Body of pancreas (tissue), 4 donors: ENCODE measurements at regions not wholly inside any gene's neighbourhood (a gene's known extent, or its start where the extent isn't known, plus 50 kb on each side); places are given as distances from the start of the nearest gene placed in this dataset.

Experiments used
- POLR2A ChIP-seq, 3 donors: fragments of 450-650 bp; IDR thresholded peaks; one replicate each; pipeline ENCODE4 v1.6.1; 2016; ENCODE audit warnings: antibody characterized with exemption in 3 of 3, mild to moderate bottlenecking in 2 of 3
- TF ChIP-seq, protein P1 (sequence below), 7 experiments: fragments of 450-650 bp in 4 of 7; fragments of 200-600 bp in 3 of 7; sonication (generic) in 3 of 7; IDR thresholded peaks; one replicate each; pipeline ENCODE4 v1.5.1; 2016 to 2019; ENCODE audit warnings: antibody characterized with exemption in 7 of 7

DNA sequence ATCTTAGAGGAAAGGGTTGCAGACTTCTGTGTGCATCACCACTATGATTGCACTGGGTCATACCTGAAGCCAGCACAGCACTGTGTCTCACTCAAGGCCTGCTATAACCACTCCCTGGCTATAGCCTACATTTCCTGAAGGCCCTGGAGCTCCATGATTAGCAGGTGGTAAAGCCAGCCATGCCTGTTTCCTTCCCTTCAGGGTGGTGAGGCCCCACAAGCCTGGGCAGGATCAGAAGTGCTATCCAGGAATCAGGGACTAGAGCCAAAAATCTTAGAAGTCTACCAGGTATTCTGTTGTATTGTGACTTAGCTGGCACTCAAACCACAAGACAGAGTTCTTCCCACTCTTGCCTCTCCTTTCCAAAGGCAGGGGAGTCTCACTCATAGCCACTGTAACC is 734.6 kb downstream of the GLUD2 start:
- TF ChIP-seq, protein P1, sequence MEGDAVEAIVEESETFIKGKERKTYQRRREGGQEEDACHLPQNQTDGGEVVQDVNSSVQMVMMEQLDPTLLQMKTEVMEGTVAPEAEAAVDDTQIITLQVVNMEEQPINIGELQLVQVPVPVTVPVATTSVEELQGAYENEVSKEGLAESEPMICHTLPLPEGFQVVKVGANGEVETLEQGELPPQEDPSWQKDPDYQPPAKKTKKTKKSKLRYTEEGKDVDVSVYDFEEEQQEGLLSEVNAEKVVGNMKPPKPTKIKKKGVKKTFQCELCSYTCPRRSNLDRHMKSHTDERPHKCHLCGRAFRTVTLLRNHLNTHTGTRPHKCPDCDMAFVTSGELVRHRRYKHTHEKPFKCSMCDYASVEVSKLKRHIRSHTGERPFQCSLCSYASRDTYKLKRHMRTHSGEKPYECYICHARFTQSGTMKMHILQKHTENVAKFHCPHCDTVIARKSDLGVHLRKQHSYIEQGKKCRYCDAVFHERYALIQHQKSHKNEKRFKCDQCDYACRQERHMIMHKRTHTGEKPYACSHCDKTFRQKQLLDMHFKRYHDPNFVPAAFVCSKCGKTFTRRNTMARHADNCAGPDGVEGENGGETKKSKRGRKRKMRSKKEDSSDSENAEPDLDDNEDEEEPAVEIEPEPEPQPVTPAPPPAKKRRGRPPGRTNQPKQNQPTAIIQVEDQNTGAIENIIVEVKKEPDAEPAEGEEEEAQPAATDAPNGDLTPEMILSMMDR (IDR thresholded peaks at IDR 0.05): no peak
- no peak for TF ChIP-seq POLR2A (IDR thresholded peaks at IDR 0.05)
